ENCODE measurements at regions not wholly inside any gene's neighbourhood (a gene's known extent, or its start where the extent isn't known, plus 50 kb on each side); places are given as distances from the start of the nearest gene placed in this dataset.

- TF ChIP-seq FOXM1 (IDR thresholded peaks at IDR 0.05; ENCODE audit: low read depth) (no peak), RCOR1 (IDR thresholded peaks at IDR 0.05; ENCODE audit: low read length) (no peak), CTCF (IDR thresholded peaks at IDR 0.05) (no peak), REST (IDR thresholded peaks at IDR 0.05; ENCODE audit: low read depth, low read length) (no peak)
Observed at GRCh38 chr2:152263911-152264310, 71.1 kb upstream of the FMNL2 start.
